OCI-LY3 (cell line): ENCODE measurements at regions not wholly inside any gene's neighbourhood (a gene's known extent, or its start where the extent isn't known, plus 50 kb on each side); places are given as distances from the start of the nearest gene placed in this dataset.

Experiments used
- H2AFZ ChIP-seq: fragments of 200-600, 300-600 bp; shearing (Covaris generic); 2 replicates; pipeline ENCODE4 v1.6.0; 2014; ENCODE audit warnings: antibody characterized with exemption, low read depth, low read length
- H3K27ac ChIP-seq: fragments of 200-600, 300-600 bp; sonication (generic); 2 replicates; pipeline ENCODE4 v1.5.1; 2014; ENCODE audit warnings: mild to moderate bottlenecking, low read length, moderate library complexity, mixed read lengths
- H3K27me3 ChIP-seq: fragments of 200-600, 300-600 bp; sonication (generic); 2 replicates; pipeline ENCODE4 v1.6.1; 2014; ENCODE audit warnings: low read depth, low read length, mixed read lengths
- H3K36me3 ChIP-seq: fragments of 200-600, 300-600 bp; sonication (generic); replicated peaks from 2 replicates; pipeline ENCODE3; 2014; ENCODE audit warnings: low read depth, low read length, mixed read lengths
- H3K4me1 ChIP-seq: fragments of 300-600, 200-600 bp; sonication (generic); 2 replicates; pipeline ENCODE4 v1.6.1; 2014; ENCODE audit warnings: low read length, mixed read lengths
- H3K4me2 ChIP-seq: fragments of 200-600, 300-600 bp; sonication (generic); 2 replicates; pipeline ENCODE4 v1.6.1; 2014; ENCODE audit warnings: low read length, mixed read lengths
- H3K4me3 ChIP-seq: fragments of 300-600, 200-600 bp; sonication (generic); 2 replicates; pipeline ENCODE4 v1.5.1; 2014; ENCODE audit warnings: antibody characterized with exemption, mild to moderate bottlenecking, low read length, moderate library complexity
- H3K79me2 ChIP-seq: fragments of 300-600, 200-600 bp; shearing (Covaris generic); 2 replicates; pipeline ENCODE4 v1.6.1; 2014; ENCODE audit warnings: mild to moderate bottlenecking, low read length, mixed read lengths
- H3K9ac ChIP-seq: fragments of 300-600, 200-600 bp; shearing (Covaris generic); 2 replicates; pipeline ENCODE4 v1.6.0; 2014; ENCODE audit warnings: mild to moderate bottlenecking, low read length, moderate library complexity
- H3K9me3 ChIP-seq: fragments of 200-600, 300-600 bp; shearing (Covaris generic); 2 replicates; pipeline ENCODE4 v1.6.1; 2014; ENCODE audit warnings: low read length, mixed read lengths; ENCODE audit not compliant: insufficient read depth
- H4K20me1 ChIP-seq: fragments of 200-600, 300-600 bp; sonication (generic); 2 replicates; pipeline ENCODE4 v1.6.1; 2016; ENCODE audit warnings: low read length, mixed read lengths; ENCODE audit not compliant: insufficient read depth
- EZH2phosphoT487 ChIP-seq: fragments of 200-600 bp; shearing (Covaris generic); IDR thresholded peaks from 2 replicates; pipeline ENCODE4 v1.6.1; 2018; ENCODE audit warnings: antibody characterized with exemption, mixed run types, low read depth
- TF ChIP-seq, protein P1 (sequence below): fragments of 200-600, 300-600 bp; sonication (generic); IDR thresholded peaks from 2 replicates; pipeline ENCODE4 v1.5.1; 2014; ENCODE audit warnings: antibody characterized with exemption, low read length, low read depth

DNA sequence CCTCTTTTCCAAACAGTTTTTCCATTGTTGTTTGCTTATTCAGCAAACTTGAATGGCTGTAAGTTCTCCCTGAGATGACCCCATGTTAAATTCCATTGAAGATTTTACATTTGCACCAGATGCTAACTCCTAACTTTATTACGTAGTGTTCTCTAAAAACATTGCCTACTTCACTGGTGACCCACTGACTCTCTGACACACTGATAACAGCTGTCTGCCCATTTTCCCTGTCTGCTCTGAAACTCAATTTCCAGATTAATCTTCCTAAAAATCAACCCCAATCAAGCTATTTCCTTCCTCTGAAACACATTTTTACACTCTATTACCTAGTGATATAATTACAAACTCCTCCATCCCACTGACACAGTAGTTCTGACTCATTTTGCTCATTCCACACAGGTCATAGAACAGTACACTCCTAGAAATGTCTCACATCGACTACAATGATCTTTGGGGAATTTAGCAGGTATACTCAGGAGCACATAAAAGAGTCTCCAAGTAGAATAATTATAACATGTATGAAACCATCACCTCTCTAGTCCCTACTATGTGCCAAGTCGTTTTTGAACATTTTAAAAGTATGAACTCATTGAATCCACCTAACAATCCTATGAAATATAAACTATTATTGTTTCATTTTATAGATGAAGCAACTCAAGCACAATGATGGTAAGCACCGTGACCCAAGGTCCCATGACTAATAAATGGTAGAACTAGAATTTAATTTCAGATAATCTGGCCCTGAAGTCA is 210.9 kb downstream of the SLIT2 start:
- Histone ChIP-seq H2AFZ (no peak overlapping the region), H3K27ac (no peak overlapping the region), H3K4me2 (no peak overlapping the region), H4K20me1 (no peaks in the 10 kb centered on the region), H3K9ac (no peak overlapping the region), H3K36me3 (no peaks in the 10 kb centered on the region), H3K27me3 (no peaks in the 10 kb centered on the region), H3K4me1 (no peaks in the 10 kb centered on the region), H3K4me3 (no peak overlapping the region), H3K9me3 (no peaks in the 10 kb centered on the region), H3K79me2 (no peaks in the 10 kb centered on the region)
- TF ChIP-seq, protein P1, sequence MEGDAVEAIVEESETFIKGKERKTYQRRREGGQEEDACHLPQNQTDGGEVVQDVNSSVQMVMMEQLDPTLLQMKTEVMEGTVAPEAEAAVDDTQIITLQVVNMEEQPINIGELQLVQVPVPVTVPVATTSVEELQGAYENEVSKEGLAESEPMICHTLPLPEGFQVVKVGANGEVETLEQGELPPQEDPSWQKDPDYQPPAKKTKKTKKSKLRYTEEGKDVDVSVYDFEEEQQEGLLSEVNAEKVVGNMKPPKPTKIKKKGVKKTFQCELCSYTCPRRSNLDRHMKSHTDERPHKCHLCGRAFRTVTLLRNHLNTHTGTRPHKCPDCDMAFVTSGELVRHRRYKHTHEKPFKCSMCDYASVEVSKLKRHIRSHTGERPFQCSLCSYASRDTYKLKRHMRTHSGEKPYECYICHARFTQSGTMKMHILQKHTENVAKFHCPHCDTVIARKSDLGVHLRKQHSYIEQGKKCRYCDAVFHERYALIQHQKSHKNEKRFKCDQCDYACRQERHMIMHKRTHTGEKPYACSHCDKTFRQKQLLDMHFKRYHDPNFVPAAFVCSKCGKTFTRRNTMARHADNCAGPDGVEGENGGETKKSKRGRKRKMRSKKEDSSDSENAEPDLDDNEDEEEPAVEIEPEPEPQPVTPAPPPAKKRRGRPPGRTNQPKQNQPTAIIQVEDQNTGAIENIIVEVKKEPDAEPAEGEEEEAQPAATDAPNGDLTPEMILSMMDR, result no peak
- no peak for TF ChIP-seq EZH2phosphoT487

DNA sequence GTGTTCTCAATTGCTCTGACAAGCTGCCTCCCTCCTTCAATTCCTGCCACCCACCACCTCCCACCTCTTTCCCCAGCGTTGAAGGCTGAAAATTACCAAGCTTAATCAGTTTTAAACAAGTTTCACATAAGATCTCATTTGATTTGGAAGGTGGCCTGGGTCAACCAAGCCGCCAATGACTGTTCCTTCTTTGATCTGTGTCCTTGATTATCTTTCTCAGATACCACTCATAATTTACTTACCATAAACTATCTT is 211.4 kb downstream of the SLIT2 start:
- Histone ChIP-seq H3K9me3 (no peaks in the 10 kb centered on the region), H3K4me1 (no peaks in the 10 kb centered on the region), H3K4me2 (no peak overlapping the region), H2AFZ (no peak overlapping the region), H3K27ac (no peak overlapping the region), H4K20me1 (no peaks in the 10 kb centered on the region), H3K79me2 (no peaks in the 10 kb centered on the region), H3K4me3 (no peak overlapping the region), H3K36me3 (no peaks in the 10 kb centered on the region), H3K9ac (no peak overlapping the region), H3K27me3 (no peaks in the 10 kb centered on the region)
- no peak for TF ChIP-seq EZH2phosphoT487
- TF ChIP-seq, protein P1, result no peak

DNA sequence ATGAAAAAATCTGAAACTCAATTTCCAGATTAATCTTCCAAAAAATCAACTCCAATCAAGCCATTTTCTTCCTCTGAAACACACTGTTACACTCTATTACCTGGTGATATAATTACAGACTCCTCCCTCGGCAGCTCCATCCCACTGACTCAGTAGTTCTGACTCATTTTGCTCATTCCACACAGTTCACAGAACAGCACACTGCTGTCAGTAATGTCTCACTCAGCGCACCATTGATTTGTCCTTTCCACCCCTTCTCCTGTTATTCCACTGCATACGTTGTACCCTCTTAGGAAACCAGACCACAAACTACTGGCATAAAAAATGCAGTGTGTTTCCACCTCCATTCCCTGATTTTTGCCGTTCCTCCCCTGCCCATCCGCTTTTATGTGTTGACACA is 212.7 kb downstream of the SLIT2 start:
- Histone ChIP-seq H3K36me3 (no peaks in the 10 kb centered on the region), H3K27ac (no peak overlapping the region), H3K9me3 (no peaks in the 10 kb centered on the region), H3K4me3 (no peak overlapping the region), H2AFZ (no peak overlapping the region), H3K9ac (no peak overlapping the region), H3K4me1 (no peaks in the 10 kb centered on the region), H4K20me1 (no peaks in the 10 kb centered on the region), H3K4me2 (no peak overlapping the region), H3K27me3 (no peaks in the 10 kb centered on the region), H3K79me2 (no peaks in the 10 kb centered on the region)
- TF ChIP-seq, protein P1, result no peak
- no peak for TF ChIP-seq EZH2phosphoT487

DNA sequence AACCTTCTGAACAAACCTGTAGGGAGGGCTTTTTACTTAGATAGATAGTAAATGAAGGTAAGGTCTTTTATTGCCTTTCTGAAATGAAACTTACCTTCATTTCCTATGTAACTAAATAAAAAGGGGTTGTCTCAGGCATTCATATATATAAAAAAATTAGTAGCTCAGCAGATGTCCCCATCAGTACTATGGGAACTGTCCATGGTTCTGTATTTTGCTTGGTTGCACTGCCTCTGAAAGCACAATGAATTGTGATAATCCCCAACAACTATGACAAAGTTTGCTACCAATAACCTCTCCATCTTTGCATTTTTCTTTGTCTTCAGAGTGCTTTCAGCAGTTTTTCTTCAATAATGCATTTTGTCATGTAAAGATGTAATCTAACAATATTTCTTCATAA is 222.4 kb downstream of the SLIT2 start:
- Histone ChIP-seq H3K27ac (no peak overlapping the region), H3K79me2 (no peaks in the 10 kb centered on the region), H4K20me1 (no peaks in the 10 kb centered on the region), H3K9me3 (no peaks in the 10 kb centered on the region), H2AFZ (no peak overlapping the region), H3K4me2 (no peak overlapping the region), H3K27me3 (no peaks in the 10 kb centered on the region), H3K4me3 (no peak overlapping the region), H3K4me1 (no peaks in the 10 kb centered on the region), H3K36me3 (no peaks in the 10 kb centered on the region), H3K9ac (no peak overlapping the region)
- TF ChIP-seq, protein P1, result no peak
- no peak for TF ChIP-seq EZH2phosphoT487
